ENCODE measurements at regions not wholly inside any gene's neighbourhood (a gene's known extent, or its start where the extent isn't known, plus 50 kb on each side); places are given as distances from the start of the nearest gene placed in this dataset.

GRCh38 chr20:18973529-18974173, 160.1 kb downstream of the SCP2D1 start:
- Histone ChIP-seq H3K9ac (ENCODE audit: insufficient read depth, low read length, poor library complexity, severe bottlenecking) (no peak overlapping the region), H3K4me3 (replicated peaks in 1 of 3; ENCODE audit: low read depth in 2 of 3, low read length in 3 of 3) (no peak overlapping the region), H3K27ac (ENCODE audit: low read depth in 1 of 2, low read length in 2 of 2) (no peak overlapping the region), H3K27me3 (ENCODE audit: control insufficient read depth in 2 of 2, insufficient read depth in 2 of 2, low read length in 2 of 2) (no peaks in the 10 kb centered on the region), H4K20me1 (ENCODE audit: insufficient read depth, low read length) (no peaks in the 10 kb centered on the region), H3K79me2 (ENCODE audit: insufficient read depth, low read length) (no peaks in the 10 kb centered on the region), H3K4me2 (replicated peaks; ENCODE audit: extremely low read depth, low read length, poor library complexity, severe bottlenecking) (no peak overlapping the region), H3K4me1 (ENCODE audit: control insufficient read depth in 1 of 2, insufficient read depth in 2 of 2, low read length in 2 of 2) (no peaks in the 10 kb centered on the region), H3K36me3 (replicated peaks in 1 of 2; ENCODE audit: control insufficient read depth in 1 of 2, insufficient read depth in 2 of 2, low read length in 2 of 2) (no peaks in the 10 kb centered on the region), H3K9me3 (replicated peaks in 1 of 2; ENCODE audit: control insufficient read depth in 1 of 2, insufficient read depth in 1 of 2, low read length in 2 of 2) (no peaks in the 10 kb centered on the region), H2AFZ (ENCODE audit: insufficient read depth, low read depth, low read length, poor library complexity, severe bottlenecking) (no peak overlapping the region)
- 88% methylated on average over 3 of the region's 7 CpGs for WGBS (ENCODE audit: insufficient coverage)
- no peak for TF ChIP-seq CTCF (IDR thresholded peaks at IDR 0.05)
- intact Hi-C loops (cut with micrococcal nuclease) = no loop called here
- Mint-ChIP-seq H3K4me1 (peaks cover 3% of the 10 kb centered on the region), H3K4me3 (no peak overlapping the region), H3K27ac (no peak overlapping the region), H3K9me3 (peaks cover 0 to 2% (median 0%) of the 10 kb centered on the region in 7 donors), H3K36me3 (no peaks in the 10 kb centered on the region), H3K27me3 (ENCODE audit: low read depth in 3 of 3) (peaks cover 0 to 3% (median 1%) of the 10 kb centered on the region in 3 donors)
- DNase-seq = no peak

- Mint-ChIP-seq H3K36me3 (no peaks in the 10 kb centered on the region), H3K4me1 (peaks cover 3% of the 10 kb centered on the region)
Measured at GRCh38 chr20:18974660-18975059, 161.1 kb downstream of the SCP2D1 start.

More at GRCh38 chr20:18974660-18975059, 161.1 kb downstream of the SCP2D1 start:
- Mint-ChIP-seq H3K27ac (no peak overlapping the region), H3K4me3 (no peak overlapping the region), H3K27me3 (ENCODE audit: low read depth in 3 of 3) (peaks cover 0 to 4% (median 3%) of the 10 kb centered on the region in 3 donors), H3K9me3 (peaks cover 0 to 2% (median 0%) of the 10 kb centered on the region in 7 donors)
- Histone ChIP-seq H3K79me2 (ENCODE audit: insufficient read depth, low read length) (no peaks in the 10 kb centered on the region), H3K36me3 (replicated peaks in 1 of 2; ENCODE audit: control insufficient read depth in 1 of 2, insufficient read depth in 2 of 2, low read length in 2 of 2) (no peaks in the 10 kb centered on the region), H3K27me3 (ENCODE audit: control insufficient read depth in 2 of 2, insufficient read depth in 2 of 2, low read length in 2 of 2) (no peaks in the 10 kb centered on the region), H2AFZ (ENCODE audit: insufficient read depth, low read depth, low read length, poor library complexity, severe bottlenecking) (no peak overlapping the region), H3K27ac (ENCODE audit: low read depth in 1 of 2, low read length in 2 of 2) (no peak overlapping the region), H4K20me1 (ENCODE audit: insufficient read depth, low read length) (no peaks in the 10 kb centered on the region), H3K4me1 (ENCODE audit: control insufficient read depth in 1 of 2, insufficient read depth in 2 of 2, low read length in 2 of 2) (no peaks in the 10 kb centered on the region), H3K4me3 (replicated peaks in 1 of 3; ENCODE audit: low read depth in 2 of 3, low read length in 3 of 3) (no peak overlapping the region), H3K9ac (ENCODE audit: insufficient read depth, low read length, poor library complexity, severe bottlenecking) (no peak overlapping the region), H3K4me2 (replicated peaks; ENCODE audit: extremely low read depth, low read length, poor library complexity, severe bottlenecking) (no peak overlapping the region), H3K9me3 (replicated peaks in 1 of 2; ENCODE audit: control insufficient read depth in 1 of 2, insufficient read depth in 1 of 2, low read length in 2 of 2) (no peaks in the 10 kb centered on the region)
- TF ChIP-seq CTCF (IDR thresholded peaks at IDR 0.05) = no peak
- no CpG with 5 or more reads among the region's 1 CpG for WGBS (ENCODE audit: insufficient coverage)
- no peak for DNase-seq
- intact Hi-C loops (cut with micrococcal nuclease) = no loop called here

Measured in CD14-positive monocyte (primary cell).